Right lobe of liver (tissue), 4 donors: ENCODE measurements at regions not wholly inside any gene's neighbourhood (a gene's known extent, or its start where the extent isn't known, plus 50 kb on each side); places are given as distances from the start of the nearest gene placed in this dataset.

Experiments used
- CTCF ChIP-seq, 4 donors: fragments of 200-600 bp in 3 of 4; fragments of 450-650 bp in 1 of 4; IDR thresholded peaks; one replicate each; pipeline versions ENCODE4 v1.5.1 to v1.8.0; 2016 to 2022; ENCODE audit warnings: antibody characterized with exemption in 4 of 4, mild to moderate bottlenecking in 2 of 4
- POLR2A ChIP-seq: fragments of 450-650 bp; IDR thresholded peaks from one replicate; pipeline ENCODE4 v1.6.1; 2017; ENCODE audit warnings: antibody characterized with exemption, mild to moderate bottlenecking
- donor health status: DM: no; HTN: no; CAD: no.
- donor health status: DM: no; HTN: no; CAD: no.
- donor health status: DM: no; HTN: yes; CAD: no.

GRCh38 chr3:106332129-106332528 lies 463.3 kb upstream of the CBLB start:
- TF ChIP-seq CTCF (IDR thresholded peaks at IDR 0.05), result no peak
- no peak for TF ChIP-seq POLR2A
